ENCODE measurements at regions not wholly inside any gene's neighbourhood (a gene's known extent, or its start where the extent isn't known, plus 50 kb on each side); places are given as distances from the start of the nearest gene placed in this dataset.

- TF ChIP-seq CTCF (IDR thresholded peaks at IDR 0.05; ENCODE audit: borderline replicate concordance, extremely low read depth, low read length, poor library complexity, severe bottlenecking): no peak
- no peak for TF ChIP-seq EZH2 (IDR thresholded peaks at IDR 0.05; ENCODE audit: borderline replicate concordance, low read depth, low read length, severe bottlenecking)
These were observed 474.2 kb downstream of the PRELID2 start for GRCh38 chr5:145360936-145361335.
